Adrenal gland (tissue), 9 donors: ENCODE measurements at regions not wholly inside any gene's neighbourhood (a gene's known extent, or its start where the extent isn't known, plus 50 kb on each side); places are given as distances from the start of the nearest gene placed in this dataset.

Experiments
- DNase-seq, 7 donors: peaks; one replicate each; pipeline ENCODE4 v3.0.0-alpha.2; 2019 to 2020
- H3K27ac ChIP-seq, 5 donors: fragments of 200-600 bp; sonication (generic) in 4 of 5; 1 replicate in 3 of 5; 2 replicates in 2 of 5; pipeline versions ENCODE4 v1.5.1 to v1.8.0; 2016 to 2020; ENCODE audit warnings: mild to moderate bottlenecking in 1 of 5
- H3K27me3 ChIP-seq: fragments of 200-600 bp; 2 replicates; pipeline ENCODE4 v1.8.0; 2021
- H3K36me3 ChIP-seq, 2 donors: fragments of 200-600 bp; replicated peaks in 1 of 2; 1 replicate in 1 of 2; 2 replicates in 1 of 2; pipeline versions ENCODE4 v1.5.1 to v1.8.0; 2018 to 2022
- H3K4me1 ChIP-seq, 2 donors: fragments of 200-600 bp; replicated peaks in 1 of 2; 1 replicate in 1 of 2; 2 replicates in 1 of 2; pipeline versions ENCODE4 v1.5.1 to v1.8.0; 2018 to 2021
- H3K4me3 ChIP-seq, 4 donors: fragments of 200-600 bp; sonication (generic) in 3 of 4; one replicate each; pipeline ENCODE4 v1.5.1; 2016 to 2018
- H3K9me3 ChIP-seq, 3 donors: fragments of 200-600 bp; sonication (generic) in 1 of 3; replicated peaks in 1 of 3; 1 replicate in 2 of 3; 2 replicates in 1 of 3; pipeline versions ENCODE4 v1.5.1 to v1.8.0; 2016 to 2021
- CTCF ChIP-seq, 6 experiments: fragments of 450-650 bp in 4 of 6; fragments of 200-600 bp in 2 of 6; sonication (generic) in 1 of 6; IDR thresholded peaks; 1 replicate in 5 of 6; 2 replicates in 1 of 6; pipeline versions ENCODE4 v1.5.1 to v1.8.0; 2016 to 2021; ENCODE audit warnings: antibody characterized with exemption in 6 of 6, mild to moderate bottlenecking in 2 of 6, moderate library complexity in 1 of 6
- POLR2A ChIP-seq, 2 donors: fragments of 450-650 bp; IDR thresholded peaks; one replicate each; pipeline ENCODE4 v1.6.1; 2017; ENCODE audit warnings: antibody characterized with exemption in 2 of 2, mild to moderate bottlenecking in 2 of 2, moderate library complexity in 1 of 2
- WGBS, 4 donors: extraction: QIAGEN DNeasy Blood & Tissue Kit in 2 of 4; methylation state at CpG; one replicate each; pipeline versions ENCODE4 v1.1.5 to v1.1.7; 2013 to 2017; 5-methylcytosine and 5-hydroxymethylcytosine counted together
- intact Hi-C, 2 donors: fragments of 100-400 bp; cut with DNase I; formaldehyde crosslinking; loops; one replicate each; pipeline versions ENCODE4 v1.14.1 to v1.15.0; 2022 to 2023
- donor health status: healthy with polysubstance abuse.
- donor health status: Bipolar disorder and iron deficiency.
- donor health status: DM: yes; HTN: yes; CAD: no.
- donor health status: DM: no; HTN: no; CAD: no.
- donor health status: DM: no; HTN: no; CAD: no.

GRCh38 chr2:191566344-191566743 is 111.6 kb upstream of the NABP1 start:
- intact Hi-C loops = loop anchor here (5.0 to 10.0 kb wide), 3 partner anchors 121 to 588 kb away; no protein-coding TSS in a partner anchor
- 55 to 64% (median 58%) methylated on average over 8 of the region's 8 CpGs for WGBS, 4 donors

GRCh38 chr2:191567206-191567605 is 110.7 kb upstream of the NABP1 start:
- intact Hi-C loops = loop anchor here (5.0 to 10.0 kb wide), 3 partner anchors 120 to 588 kb away; no protein-coding TSS in a partner anchor
- 83 to 96% (median 94%) methylated on average over 3 of the region's 3 CpGs for WGBS, 4 donors

More at GRCh38 chr2:191566344-191566743, 111.6 kb upstream of the NABP1 start:
- no peaks in the 10 kb centered on the region for H3K27me3 ChIP-seq
- TF ChIP-seq CTCF (IDR thresholded peaks at IDR 0.05) = peak; percentile 42 to 72 (median 66)
- no peak for TF ChIP-seq POLR2A (IDR thresholded peaks at IDR 0.05)
- no peaks in the 10 kb centered on the region for H3K36me3 ChIP-seq
- H3K4me3 ChIP-seq = no peak overlapping the region
- DNase-seq = peak; percentile 43 to 80 (median 60)
- no peak overlapping the region for H3K27ac ChIP-seq
- peaks cover 0 to 6% of the 10 kb centered on the region in 2 donors for H3K4me1 ChIP-seq
- H3K9me3 ChIP-seq = no peaks in the 10 kb centered on the region

GRCh38 chr2:191569025-191569424 is 108.9 kb upstream of the NABP1 start:
- Histone ChIP-seq H3K27ac (no peak overlapping the region), H3K4me1 (peaks cover 0 to 10% of the 10 kb centered on the region in 2 donors), H3K27me3 (no peaks in the 10 kb centered on the region), H3K9me3 (no peaks in the 10 kb centered on the region), H3K4me3 (no peak overlapping the region), H3K36me3 (no peaks in the 10 kb centered on the region)
- TF ChIP-seq POLR2A (IDR thresholded peaks at IDR 0.05) = no peak
- TF ChIP-seq CTCF (IDR thresholded peaks at IDR 0.05) = no peak
- WGBS, 4 donors = 60 to 91% (median 75%) methylated on average over 2 of the region's 2 CpGs
- intact Hi-C loops = loop anchor here (5.0 to 10.0 kb wide), 3 partner anchors 118 to 586 kb away; no protein-coding TSS in a partner anchor
- DNase-seq = no peak

More at GRCh38 chr2:191567206-191567605, 110.7 kb upstream of the NABP1 start:
- Histone ChIP-seq H3K27me3 (no peaks in the 10 kb centered on the region), H3K9me3 (no peaks in the 10 kb centered on the region), H3K27ac (no peak overlapping the region), H3K4me3 (no peak overlapping the region), H3K36me3 (no peaks in the 10 kb centered on the region), H3K4me1 (peaks cover 0 to 10% of the 10 kb centered on the region in 2 donors)
- no peak for DNase-seq
- TF ChIP-seq POLR2A (IDR thresholded peaks at IDR 0.05) = no peak
- no peak for TF ChIP-seq CTCF (IDR thresholded peaks at IDR 0.05)

GRCh38 chr2:191571163-191571769 is 106.7 kb upstream of the NABP1 start:
- intact Hi-C loops = no loop called here
- peak overlapping the region in 1 of 4 donors; percentile 50 for H3K4me3 ChIP-seq
- H3K36me3 ChIP-seq = no peaks in the 10 kb centered on the region
- H3K4me1 ChIP-seq = peaks cover 0 to 10% of the 10 kb centered on the region in 2 donors
- WGBS, 4 donors = 7 to 11% (median 11%) methylated on average over 6 of the region's 6 CpGs
- H3K27ac ChIP-seq = peak overlapping the region in 2 of 5 donors; percentile 6 to 40
- no peaks in the 10 kb centered on the region for H3K27me3 ChIP-seq
- peak; percentile 7 to 56 (median 28) for TF ChIP-seq CTCF (IDR thresholded peaks at IDR 0.05)
- TF ChIP-seq POLR2A (IDR thresholded peaks at IDR 0.05) = no peak
- no peaks in the 10 kb centered on the region for H3K9me3 ChIP-seq
- peak in 2 of 7 donors; percentile 8 to 20 for DNase-seq
